Hepatocyte (in vitro differentiated cells): ENCODE measurements at regions not wholly inside any gene's neighbourhood (a gene's known extent, or its start where the extent isn't known, plus 50 kb on each side); places are given as distances from the start of the nearest gene placed in this dataset.

Experiments
- CTCF ChIP-seq: fragments of 200-600 bp; sonication (generic); IDR thresholded peaks from 2 replicates; pipeline ENCODE4 v1.5.1; 2016; ENCODE audit warnings: antibody characterized with exemption, mild to moderate bottlenecking; ENCODE audit not compliant: poor library complexity
- EZH2 ChIP-seq: fragments of 200-600 bp; sonication (generic); IDR thresholded peaks from 2 replicates; pipeline ENCODE4 v1.6.1; 2016; ENCODE audit warnings: antibody characterized with exemption, mild to moderate bottlenecking, borderline replicate concordance
- EZH2phosphoT487 ChIP-seq: fragments of 200-600 bp; sonication (generic); IDR thresholded peaks from one replicate; pipeline ENCODE4 v1.6.1; 2018; ENCODE audit warnings: antibody characterized with exemption, mild to moderate bottlenecking, low read depth, moderate library complexity; ENCODE audit not compliant: unreplicated experiment, severe bottlenecking

DNA sequence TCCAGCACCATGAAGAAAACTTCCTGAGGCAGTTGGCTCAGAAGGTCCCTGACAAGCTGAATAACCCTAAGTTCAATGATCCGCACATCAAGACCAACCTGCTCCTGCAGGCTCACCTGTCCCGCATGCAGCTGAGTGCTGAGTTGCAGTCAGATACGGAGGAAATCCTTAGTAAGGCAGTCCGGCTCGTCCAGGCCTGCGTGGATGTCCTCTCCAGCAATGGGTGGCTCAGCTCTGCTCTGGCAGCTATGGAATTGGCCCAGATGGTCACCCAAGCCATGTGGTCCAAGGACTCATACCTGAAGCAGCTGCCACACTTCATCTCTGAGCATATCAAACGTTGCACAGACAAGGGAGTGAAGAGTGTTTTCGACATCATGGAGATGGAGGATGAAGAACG, 88.4 kb upstream of the SMURF2 start:
- TF ChIP-seq CTCF (no peak), EZH2 (no peak), EZH2phosphoT487 (no peak)
